ENCODE measurements at regions not wholly inside any gene's neighbourhood (a gene's known extent, or its start where the extent isn't known, plus 50 kb on each side); places are given as distances from the start of the nearest gene placed in this dataset.

GRCh38 chr2:153196378-153197058 lies 282.0 kb downstream of the RPRM start:
- no peak for DNase-seq (ENCODE audit: low read depth)

- no peak for DNase-seq (ENCODE audit: low read depth)
These were observed 283.2 kb downstream of the RPRM start for GRCh38 chr2:153195342-153195741.

- no peak for DNase-seq (ENCODE audit: low read depth)
These were observed 289.3 kb downstream of the RPRM start for GRCh38 chr2:153189091-153189888.

- DNase-seq (ENCODE audit: low read depth) = no peak
These were observed 298.8 kb downstream of the RPRM start for GRCh38 chr2:153179808-153180207.

GRCh38 chr2:153169609-153170008 lies 309.0 kb downstream of the RPRM start:
- no peak for DNase-seq (ENCODE audit: low read depth)

- no peak for DNase-seq (ENCODE audit: low read depth)
These were observed 313.5 kb downstream of the RPRM start for GRCh38 chr2:153165021-153165420.

- DNase-seq (ENCODE audit: low read depth) = peak; percentile 23
These were observed 315.5 kb downstream of the RPRM start for GRCh38 chr2:153163055-153163454.

- DNase-seq (ENCODE audit: low read depth) = no peak
These were observed 321.8 kb downstream of the RPRM start for GRCh38 chr2:153156743-153157142.

GRCh38 chr2:153152036-153152435 lies 326.5 kb downstream of the RPRM start:
- DNase-seq (ENCODE audit: low read depth) = no peak

GRCh38 chr2:153145470-153145978 lies 333.0 kb downstream of the RPRM start:
- DNase-seq (ENCODE audit: low read depth) = no peak

- no peak for DNase-seq (ENCODE audit: low read depth)
These were observed 335.0 kb downstream of the RPRM start for GRCh38 chr2:153143540-153143939.

GRCh38 chr2:153140498-153140897 lies 338.1 kb downstream of the RPRM start:
- no peak for DNase-seq (ENCODE audit: low read depth)

- no peak for DNase-seq (ENCODE audit: low read depth)
These were observed 339.7 kb downstream of the RPRM start for GRCh38 chr2:153138651-153139375.

- no peak for DNase-seq (ENCODE audit: low read depth)
These were observed 342.3 kb downstream of the RPRM start for GRCh38 chr2:153136216-153136615.

GRCh38 chr2:153134725-153135124 lies 343.8 kb downstream of the RPRM start:
- no peak for DNase-seq (ENCODE audit: low read depth)

- no peak for DNase-seq (ENCODE audit: low read depth)
These were observed 344.8 kb downstream of the RPRM start for GRCh38 chr2:153133716-153134115.

GRCh38 chr2:153132418-153132817 lies 346.1 kb downstream of the RPRM start:
- peak; percentile 3 for DNase-seq (ENCODE audit: low read depth)

- DNase-seq (ENCODE audit: low read depth) = no peak
These were observed 363.4 kb downstream of the RPRM start for GRCh38 chr2:153115141-153115540.

- DNase-seq (ENCODE audit: low read depth) = no peak
These were observed 368.1 kb downstream of the RPRM start for GRCh38 chr2:153110486-153110885.

GRCh38 chr2:153109793-153110192 lies 368.8 kb downstream of the RPRM start:
- no peak for DNase-seq (ENCODE audit: low read depth)

- peak; percentile 7 for DNase-seq (ENCODE audit: low read depth)
These were observed 371.6 kb downstream of the RPRM start for GRCh38 chr2:153106802-153107477.
